ENCODE measurements at regions not wholly inside any gene's neighbourhood (a gene's known extent, or its start where the extent isn't known, plus 50 kb on each side); places are given as distances from the start of the nearest gene placed in this dataset.

DNA sequence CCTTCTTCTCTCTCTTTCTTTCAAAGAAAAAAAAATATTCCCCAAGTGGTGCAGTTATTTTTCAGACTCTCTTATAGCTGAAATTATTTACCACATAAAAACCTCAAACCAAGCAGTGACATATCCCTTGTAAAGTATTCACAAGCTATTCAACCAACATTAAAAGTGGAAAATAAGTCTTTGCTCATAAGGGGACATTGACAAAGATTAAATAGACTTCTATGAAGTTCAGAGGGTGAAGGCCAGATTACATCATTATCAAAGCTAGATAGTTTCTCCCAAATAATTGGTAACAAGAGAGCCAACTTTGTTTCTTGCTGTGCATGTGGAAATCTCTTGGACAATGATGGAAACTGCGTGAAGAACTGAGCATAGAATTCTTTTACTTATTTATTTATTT lies 379.8 kb upstream of the RSPO3 start (continued):
- TF ChIP-seq ZNF530 (tag by site-specific recombination; IDR thresholded peaks at IDR 0.05; ENCODE audit: low read depth), result no peak
- TF ChIP-seq ZNF157 (tag by site-specific recombination; IDR thresholded peaks at IDR 0.05), result no peak
- TF ChIP-seq, protein P1, sequence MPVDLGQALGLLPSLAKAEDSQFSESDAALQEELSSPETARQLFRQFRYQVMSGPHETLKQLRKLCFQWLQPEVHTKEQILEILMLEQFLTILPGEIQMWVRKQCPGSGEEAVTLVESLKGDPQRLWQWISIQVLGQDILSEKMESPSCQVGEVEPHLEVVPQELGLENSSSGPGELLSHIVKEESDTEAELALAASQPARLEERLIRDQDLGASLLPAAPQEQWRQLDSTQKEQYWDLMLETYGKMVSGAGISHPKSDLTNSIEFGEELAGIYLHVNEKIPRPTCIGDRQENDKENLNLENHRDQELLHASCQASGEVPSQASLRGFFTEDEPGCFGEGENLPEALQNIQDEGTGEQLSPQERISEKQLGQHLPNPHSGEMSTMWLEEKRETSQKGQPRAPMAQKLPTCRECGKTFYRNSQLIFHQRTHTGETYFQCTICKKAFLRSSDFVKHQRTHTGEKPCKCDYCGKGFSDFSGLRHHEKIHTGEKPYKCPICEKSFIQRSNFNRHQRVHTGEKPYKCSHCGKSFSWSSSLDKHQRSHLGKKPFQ (tag by site-specific recombination; IDR thresholded peaks at IDR 0.05), result no peak

DNA sequence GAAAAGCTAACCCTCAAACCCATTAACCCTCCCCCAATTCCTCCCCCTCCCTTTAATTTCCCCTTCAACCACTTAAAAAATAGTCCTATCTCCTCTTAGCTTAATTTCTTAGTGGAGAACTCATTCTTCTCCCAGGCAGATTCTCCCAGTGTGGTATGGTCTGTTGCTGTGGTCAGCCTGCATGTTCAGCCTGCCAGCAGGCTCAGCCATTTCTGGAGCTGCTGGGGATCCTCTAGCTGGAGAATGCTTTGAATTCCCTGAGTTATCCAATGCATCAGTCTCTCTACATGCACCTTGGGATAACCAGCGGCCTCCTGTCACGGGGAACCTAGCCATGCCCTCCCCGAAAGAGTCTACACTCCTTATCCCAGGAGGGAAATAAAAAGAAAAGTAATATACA lies 375.4 kb upstream of the RSPO3 start:
- Histone ChIP-seq H3K36me3 (ENCODE audit: control insufficient read depth in 2 of 2, insufficient read depth in 1 of 2, low read length in 2 of 2) (no peaks in the 10 kb centered on the region), H3K9me3 (ENCODE audit: control insufficient read depth, insufficient read depth, low read depth, low read length) (no peaks in the 10 kb centered on the region), H3K4me3 (ENCODE audit: low read depth, low read length) (no peak overlapping the region), H3K4me1 (ENCODE audit: control insufficient read depth, insufficient read depth, low read length) (no peaks in the 10 kb centered on the region), H3K27ac (ENCODE audit: extremely low read depth, low read depth, low read length) (no peak overlapping the region)
- no peak for TF ChIP-seq SETDB1 (IDR thresholded peaks at IDR 0.05; ENCODE audit: insufficient read length, low read length)
- no peak for TF ChIP-seq SCRT1 (tag by site-specific recombination; IDR thresholded peaks at IDR 0.05; ENCODE audit: borderline replicate concordance)
- no peak for TF ChIP-seq HOXA7 (CRISPR knock-in tag; IDR thresholded peaks at IDR 0.05; ENCODE audit: borderline replicate concordance)
- TF ChIP-seq ZNF610 (tag by site-specific recombination; IDR thresholded peaks at IDR 0.05; ENCODE audit: borderline replicate concordance), result no peak
- no peak for TF ChIP-seq MEIS1 (CRISPR knock-in tag; IDR thresholded peaks at IDR 0.05; ENCODE audit: borderline replicate concordance)
- TF ChIP-seq, protein P2, sequence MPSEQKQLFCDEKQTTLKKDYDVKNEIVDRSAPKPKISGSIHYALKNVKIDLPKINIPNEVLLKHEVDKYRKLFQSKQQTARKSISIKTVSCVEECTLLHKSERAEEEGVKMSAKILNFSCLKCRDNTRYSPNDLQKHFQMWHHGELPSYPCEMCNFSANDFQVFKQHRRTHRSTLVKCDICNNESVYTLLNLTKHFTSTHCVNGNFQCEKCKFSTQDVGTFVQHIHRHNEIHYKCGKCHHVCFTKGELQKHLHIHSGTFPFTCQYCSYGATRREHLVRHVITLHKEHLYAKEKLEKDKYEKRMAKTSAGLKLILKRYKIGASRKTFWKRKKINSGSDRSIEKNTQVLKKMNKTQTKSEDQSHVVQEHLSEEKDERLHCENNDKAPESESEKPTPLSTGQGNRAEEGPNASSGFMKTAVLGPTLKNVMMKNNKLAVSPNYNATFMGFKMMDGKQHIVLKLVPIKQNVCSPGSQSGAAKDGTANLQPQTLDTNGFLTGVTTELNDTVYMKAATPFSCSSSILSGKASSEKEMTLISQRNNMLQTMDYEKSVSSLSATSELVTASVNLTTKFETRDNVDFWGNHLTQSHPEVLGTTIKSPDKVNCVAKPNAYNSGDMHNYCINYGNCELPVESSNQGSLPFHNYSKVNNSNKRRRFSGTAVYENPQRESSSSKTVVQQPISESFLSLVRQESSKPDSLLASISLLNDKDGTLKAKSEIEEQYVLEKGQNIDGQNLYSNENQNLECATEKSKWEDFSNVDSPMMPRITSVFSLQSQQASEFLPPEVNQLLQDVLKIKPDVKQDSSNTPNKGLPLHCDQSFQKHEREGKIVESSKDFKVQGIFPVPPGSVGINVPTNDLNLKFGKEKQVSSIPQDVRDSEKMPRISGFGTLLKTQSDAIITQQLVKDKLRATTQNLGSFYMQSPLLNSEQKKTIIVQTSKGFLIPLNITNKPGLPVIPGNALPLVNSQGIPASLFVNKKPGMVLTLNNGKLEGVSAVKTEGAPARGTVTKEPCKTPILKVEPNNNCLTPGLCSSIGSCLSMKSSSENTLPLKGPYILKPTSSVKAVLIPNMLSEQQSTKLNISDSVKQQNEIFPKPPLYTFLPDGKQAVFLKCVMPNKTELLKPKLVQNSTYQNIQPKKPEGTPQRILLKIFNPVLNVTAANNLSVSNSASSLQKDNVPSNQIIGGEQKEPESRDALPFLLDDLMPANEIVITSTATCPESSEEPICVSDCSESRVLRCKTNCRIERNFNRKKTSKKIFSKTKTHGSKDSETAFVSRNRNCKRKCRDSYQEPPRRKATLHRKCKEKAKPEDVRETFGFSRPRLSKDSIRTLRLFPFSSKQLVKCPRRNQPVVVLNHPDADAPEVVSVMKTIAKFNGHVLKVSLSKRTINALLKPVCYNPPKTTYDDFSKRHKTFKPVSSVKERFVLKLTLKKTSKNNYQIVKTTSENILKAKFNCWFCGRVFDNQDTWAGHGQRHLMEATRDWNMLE (tag by site-specific recombination; conservative IDR thresholded peaks at IDR 0.05; ENCODE audit: low read depth), result no peak
- no peak for TF ChIP-seq ZNF530 (tag by site-specific recombination; IDR thresholded peaks at IDR 0.05; ENCODE audit: low read depth)
- TF ChIP-seq, protein P3, sequence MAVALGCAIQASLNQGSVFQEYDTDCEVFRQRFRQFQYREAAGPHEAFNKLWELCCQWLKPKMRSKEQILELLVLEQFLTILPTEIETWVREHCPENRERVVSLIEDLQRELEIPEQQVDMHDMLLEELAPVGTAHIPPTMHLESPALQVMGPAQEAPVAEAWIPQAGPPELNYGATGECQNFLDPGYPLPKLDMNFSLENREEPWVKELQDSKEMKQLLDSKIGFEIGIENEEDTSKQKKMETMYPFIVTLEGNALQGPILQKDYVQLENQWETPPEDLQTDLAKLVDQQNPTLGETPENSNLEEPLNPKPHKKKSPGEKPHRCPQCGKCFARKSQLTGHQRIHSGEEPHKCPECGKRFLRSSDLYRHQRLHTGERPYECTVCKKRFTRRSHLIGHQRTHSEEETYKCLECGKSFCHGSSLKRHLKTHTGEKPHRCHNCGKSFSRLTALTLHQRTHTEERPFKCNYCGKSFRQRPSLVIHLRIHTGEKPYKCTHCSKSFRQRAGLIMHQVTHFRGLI (tag by site-specific recombination; IDR thresholded peaks at IDR 0.05), result no peak
- POLR2A ChIA-PET, result no interaction called here
- CTCF ChIA-PET, result interaction anchor here (0.6 kb wide), 1 partner anchor 290 kb away, joined by 6 read pairs; no protein-coding TSS in a partner anchor

DNA sequence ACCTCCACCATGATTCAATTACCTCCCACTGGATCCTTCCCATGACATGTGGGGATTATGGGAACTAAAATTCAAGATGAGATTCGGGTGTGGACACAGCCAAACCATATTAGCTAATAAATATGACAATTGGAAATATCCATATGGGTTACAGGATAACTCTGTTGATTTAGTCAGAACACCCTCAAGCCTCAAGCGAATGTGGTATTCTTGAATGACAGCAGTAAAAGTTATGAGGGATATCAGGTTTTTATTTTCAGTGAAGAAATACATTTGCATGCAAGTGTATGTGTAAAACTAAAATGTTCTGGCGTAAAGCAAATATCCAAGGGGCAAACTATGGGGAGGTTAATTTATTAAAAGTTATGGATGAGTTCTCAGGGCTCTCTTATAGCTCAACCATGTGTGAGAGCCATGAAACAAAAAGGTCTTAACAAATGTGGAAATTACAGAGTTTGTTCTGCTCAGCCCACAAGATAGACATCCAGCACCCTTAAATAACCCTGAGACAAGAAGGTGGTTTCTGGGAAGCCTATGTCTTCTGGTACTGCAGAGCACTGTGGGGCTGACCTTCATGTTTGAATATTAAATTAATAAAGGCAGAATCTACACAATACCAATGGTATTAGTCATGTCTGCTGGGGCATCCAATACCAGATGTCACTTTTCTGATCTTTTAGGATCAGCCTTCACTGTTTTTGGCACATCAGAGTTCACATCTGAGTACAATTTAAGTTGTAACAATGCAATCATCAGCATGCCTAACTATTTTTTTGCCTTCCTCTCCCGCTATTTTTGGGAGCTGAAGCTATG lies 370.5 kb upstream of the RSPO3 start:
- Histone ChIP-seq H3K4me1 (ENCODE audit: control insufficient read depth, insufficient read depth, low read length) (no peaks in the 10 kb centered on the region), H3K9me3 (ENCODE audit: control insufficient read depth, insufficient read depth, low read depth, low read length) (no peaks in the 10 kb centered on the region), H3K4me3 (ENCODE audit: low read depth, low read length) (no peak overlapping the region), H3K36me3 (ENCODE audit: control insufficient read depth in 2 of 2, insufficient read depth in 1 of 2, low read length in 2 of 2) (no peaks in the 10 kb centered on the region), H3K27ac (ENCODE audit: extremely low read depth, low read depth, low read length) (no peak overlapping the region)
- ChIA-PET POLR2A (no interaction called here), CTCF (no interaction called here)
- TF ChIP-seq ZBTB21 (tag by site-specific recombination; IDR thresholded peaks at IDR 0.05) (no peak), ZNF555 (tag by site-specific recombination; conservative IDR thresholded peaks at IDR 0.05) (no peak), ZNF324 (tag by site-specific recombination; IDR thresholded peaks at IDR 0.05) (no peak), ZNF837 (tag by site-specific recombination; IDR thresholded peaks at IDR 0.05) (no peak), ZNF473 (tag by site-specific recombination; IDR thresholded peaks at IDR 0.05) (no peak), ZNF664 (tag by site-specific recombination; IDR thresholded peaks at IDR 0.05) (no peak), ZNF19 (tag by site-specific recombination; IDR thresholded peaks at IDR 0.05; ENCODE audit: low read depth) (no peak), ZFP37 (tag by site-specific recombination; IDR thresholded peaks at IDR 0.05) (no peak), ZNF558 (tag by site-specific recombination; IDR thresholded peaks at IDR 0.05) (no peak)
- TF ChIP-seq, protein P4, sequence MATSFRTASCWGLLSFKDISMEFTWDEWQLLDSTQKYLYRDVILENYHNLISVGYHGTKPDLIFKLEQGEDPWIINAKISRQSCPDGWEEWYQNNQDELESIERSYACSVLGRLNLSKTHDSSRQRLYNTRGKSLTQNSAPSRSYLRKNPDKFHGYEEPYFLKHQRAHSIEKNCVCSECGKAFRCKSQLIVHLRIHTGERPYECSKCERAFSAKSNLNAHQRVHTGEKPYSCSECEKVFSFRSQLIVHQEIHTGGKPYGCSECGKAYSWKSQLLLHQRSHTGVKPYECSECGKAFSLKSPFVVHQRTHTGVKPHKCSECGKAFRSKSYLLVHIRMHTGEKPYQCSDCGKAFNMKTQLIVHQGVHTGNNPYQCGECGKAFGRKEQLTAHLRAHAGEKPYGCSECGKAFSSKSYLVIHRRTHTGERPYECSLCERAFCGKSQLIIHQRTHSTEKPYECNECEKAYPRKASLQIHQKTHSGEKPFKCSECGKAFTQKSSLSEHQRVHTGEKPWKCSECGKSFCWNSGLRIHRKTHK (tag by site-specific recombination; IDR thresholded peaks at IDR 0.05), result no peak
- TF ChIP-seq, protein P5, sequence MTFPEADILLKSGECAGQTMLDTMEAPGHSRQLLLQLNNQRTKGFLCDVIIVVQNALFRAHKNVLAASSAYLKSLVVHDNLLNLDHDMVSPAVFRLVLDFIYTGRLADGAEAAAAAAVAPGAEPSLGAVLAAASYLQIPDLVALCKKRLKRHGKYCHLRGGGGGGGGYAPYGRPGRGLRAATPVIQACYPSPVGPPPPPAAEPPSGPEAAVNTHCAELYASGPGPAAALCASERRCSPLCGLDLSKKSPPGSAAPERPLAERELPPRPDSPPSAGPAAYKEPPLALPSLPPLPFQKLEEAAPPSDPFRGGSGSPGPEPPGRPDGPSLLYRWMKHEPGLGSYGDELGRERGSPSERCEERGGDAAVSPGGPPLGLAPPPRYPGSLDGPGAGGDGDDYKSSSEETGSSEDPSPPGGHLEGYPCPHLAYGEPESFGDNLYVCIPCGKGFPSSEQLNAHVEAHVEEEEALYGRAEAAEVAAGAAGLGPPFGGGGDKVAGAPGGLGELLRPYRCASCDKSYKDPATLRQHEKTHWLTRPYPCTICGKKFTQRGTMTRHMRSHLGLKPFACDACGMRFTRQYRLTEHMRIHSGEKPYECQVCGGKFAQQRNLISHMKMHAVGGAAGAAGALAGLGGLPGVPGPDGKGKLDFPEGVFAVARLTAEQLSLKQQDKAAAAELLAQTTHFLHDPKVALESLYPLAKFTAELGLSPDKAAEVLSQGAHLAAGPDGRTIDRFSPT (tag by site-specific recombination; IDR thresholded peaks at IDR 0.05), result no peak

Data from HEK293 (cell line).